Thyroid gland (tissue), 4 donors: ENCODE measurements at regions not wholly inside any gene's neighbourhood (a gene's known extent, or its start where the extent isn't known, plus 50 kb on each side); places are given as distances from the start of the nearest gene placed in this dataset.
A peak's percentile ranks its signal among the peaks of the same experiment; 100 is the strongest.

Source experiments
- POLR2A ChIP-seq, 2 donors: fragments of 450-650 bp; IDR thresholded peaks; one replicate each; pipeline ENCODE4 v1.6.1; 2017; ENCODE audit warnings: antibody characterized with exemption in 2 of 2, mild to moderate bottlenecking in 2 of 2, moderate library complexity in 1 of 2
- TF ChIP-seq, protein P1 (sequence below), 6 experiments: fragments of 200-600 bp in 3 of 6; fragments of 450-650 bp in 3 of 6; sonication (generic) in 3 of 6; IDR thresholded peaks; one replicate each; pipeline ENCODE4 v1.5.1; 2016 to 2019; ENCODE audit warnings: antibody characterized with exemption in 6 of 6, mild to moderate bottlenecking in 2 of 6, inconsistent platforms in 1 of 6, moderate library complexity in 1 of 6

- TF ChIP-seq, protein P1, sequence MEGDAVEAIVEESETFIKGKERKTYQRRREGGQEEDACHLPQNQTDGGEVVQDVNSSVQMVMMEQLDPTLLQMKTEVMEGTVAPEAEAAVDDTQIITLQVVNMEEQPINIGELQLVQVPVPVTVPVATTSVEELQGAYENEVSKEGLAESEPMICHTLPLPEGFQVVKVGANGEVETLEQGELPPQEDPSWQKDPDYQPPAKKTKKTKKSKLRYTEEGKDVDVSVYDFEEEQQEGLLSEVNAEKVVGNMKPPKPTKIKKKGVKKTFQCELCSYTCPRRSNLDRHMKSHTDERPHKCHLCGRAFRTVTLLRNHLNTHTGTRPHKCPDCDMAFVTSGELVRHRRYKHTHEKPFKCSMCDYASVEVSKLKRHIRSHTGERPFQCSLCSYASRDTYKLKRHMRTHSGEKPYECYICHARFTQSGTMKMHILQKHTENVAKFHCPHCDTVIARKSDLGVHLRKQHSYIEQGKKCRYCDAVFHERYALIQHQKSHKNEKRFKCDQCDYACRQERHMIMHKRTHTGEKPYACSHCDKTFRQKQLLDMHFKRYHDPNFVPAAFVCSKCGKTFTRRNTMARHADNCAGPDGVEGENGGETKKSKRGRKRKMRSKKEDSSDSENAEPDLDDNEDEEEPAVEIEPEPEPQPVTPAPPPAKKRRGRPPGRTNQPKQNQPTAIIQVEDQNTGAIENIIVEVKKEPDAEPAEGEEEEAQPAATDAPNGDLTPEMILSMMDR (IDR thresholded peaks at IDR 0.05) = peak in 5 of 6 experiments; percentile 30 to 80 (median 54)
- no peak for TF ChIP-seq POLR2A (IDR thresholded peaks at IDR 0.05)
Observed at GRCh38 chr4:152045807-152046571, 285.2 kb upstream of the GATB start.
